Endothelial cell of umbilical vein (primary cell): ENCODE measurements at regions not wholly inside any gene's neighbourhood (a gene's known extent, or its start where the extent isn't known, plus 50 kb on each side); places are given as distances from the start of the nearest gene placed in this dataset.

Experiments
- BruUV-seq: library from RNA; stranded (reverse); fragments of 400-500 nt; replicated peaks from 2 replicates; lab custom pipeline; 2021; lab: Mats Ljungman, UMichigan
- CTCF ChIA-PET: fragments of 300-600, 350-600 bp; sonication (Branson Sonifier 250); formaldehyde crosslinking; loops from one replicate; lab custom pipeline; 2021; ENCODE audit warnings: antibody characterized with exemption, inconsistent platforms; lab: Charles Lee
- POLR2A ChIA-PET: fragments of 300-600, 350-600 bp; sonication (Branson Sonifier 250); formaldehyde crosslinking; loops from one replicate; lab custom pipeline; 2021; ENCODE audit warnings: antibody characterized with exemption, inconsistent platforms; lab: Charles Lee
- DNase-seq: peaks from one replicate; pipeline ENCODE4 v3.0.0-alpha.2; 2011; ENCODE audit warnings: low read depth, low spot score
- FAIRE-seq: peaks from 2 replicates; lab custom pipeline; 2011; peaks lifted over from hg19 to GRCh38; lab: Jason Lieb, UNC
- H2AFZ ChIP-seq: 2 replicates; pipeline ENCODE4 v1.6.0; 2012; ENCODE audit warnings: low read depth, low read length, control low read depth, inconsistent platforms
- H3K27ac ChIP-seq: 2 replicates; pipeline ENCODE4 v1.5.1; 2011; ENCODE audit warnings: low read depth, mild to moderate bottlenecking, control low read depth, low read length, moderate library complexity; ENCODE audit not compliant: insufficient read depth
- H3K27me3 ChIP-seq, 2 experiments: 2 replicates each; pipeline versions ENCODE4 v1.6.0 to v1.6.1; 2011; ENCODE audit warnings: low read length in 2 of 2, mixed read lengths in 1 of 2; ENCODE audit not compliant: control insufficient read depth in 2 of 2, insufficient read depth in 2 of 2
- H3K36me3 ChIP-seq, 2 experiments: 2 replicates in 1 of 2; 3 replicates in 1 of 2; pipeline ENCODE4 v1.5.1; 2011; ENCODE audit warnings: low read length in 2 of 2, mild to moderate bottlenecking in 1 of 2, moderate library complexity in 1 of 2; ENCODE audit not compliant: control insufficient read depth in 2 of 2, insufficient read depth in 2 of 2; ENCODE audit errors: extremely low read depth in 1 of 2
- H3K4me1 ChIP-seq: 3 replicates; pipeline ENCODE4 v1.5.1; 2011; ENCODE audit warnings: mild to moderate bottlenecking, low read length; ENCODE audit not compliant: control insufficient read depth, insufficient read depth; ENCODE audit errors: extremely low read depth
- H3K4me2 ChIP-seq: 2 replicates; pipeline ENCODE4 v1.6.1; 2011; ENCODE audit warnings: low read length, control low read depth, mixed read lengths; ENCODE audit not compliant: insufficient read depth
- H3K4me3 ChIP-seq, 3 experiments: fragments of 200-600 bp in 1 of 3; sonication (generic), shearing (Covaris generic) in 1 of 3; replicated peaks in 1 of 3; 2 replicates each; pipeline ENCODE4 v1.5.1; 2011 to 2016; ENCODE audit warnings: control low read depth in 3 of 3, low read length in 3 of 3, mild to moderate bottlenecking in 2 of 3, inconsistent platforms in 1 of 3, low read depth in 1 of 3, moderate library complexity in 1 of 3; ENCODE audit not compliant: insufficient read depth in 1 of 3
- H3K79me2 ChIP-seq: 2 replicates; pipeline ENCODE4 v1.6.0; 2012; ENCODE audit warnings: low read length, inconsistent platforms; ENCODE audit not compliant: control insufficient read depth, insufficient read depth
- H3K9ac ChIP-seq: replicated peaks from 2 replicates; pipeline ENCODE3; 2011; ENCODE audit warnings: low read length, control low read depth; ENCODE audit not compliant: insufficient read depth; ENCODE audit errors: extremely low read depth
- H3K9me1 ChIP-seq: replicated peaks from 3 replicates; pipeline ENCODE4 v1.6.0; 2011; ENCODE audit warnings: mild to moderate bottlenecking, low read length; ENCODE audit not compliant: control insufficient read depth, insufficient read depth; ENCODE audit errors: extremely low read depth
- H3K9me3 ChIP-seq: replicated peaks from 2 replicates; pipeline ENCODE4 v1.5.1; 2012; ENCODE audit warnings: low read length, inconsistent platforms; ENCODE audit not compliant: control insufficient read depth, insufficient read depth
- H4K20me1 ChIP-seq: replicated peaks from 2 replicates; pipeline ENCODE3; 2011; ENCODE audit warnings: mild to moderate bottlenecking, low read length; ENCODE audit not compliant: control insufficient read depth, insufficient read depth; ENCODE audit errors: extremely low read depth
- EZH2 ChIP-seq: IDR thresholded peaks from 2 replicates; pipeline ENCODE4 v1.6.1; 2012; ENCODE audit warnings: borderline replicate concordance, low read depth, mild to moderate bottlenecking, moderate library complexity, low read length, inconsistent platforms; ENCODE audit not compliant: severe bottlenecking
- FOS ChIP-seq: IDR thresholded peaks from 2 replicates; pipeline ENCODE4 v1.6.1; 2011; ENCODE audit warnings: mild to moderate bottlenecking, low read length, moderate library complexity, borderline replicate concordance; ENCODE audit not compliant: insufficient read depth
- GATA2 ChIP-seq: IDR thresholded peaks from 2 replicates; pipeline ENCODE4 v1.7.0; 2011; ENCODE audit warnings: low read depth, mild to moderate bottlenecking, moderate library complexity, mixed read lengths, low read length; ENCODE audit not compliant: insufficient read length, insufficient read depth
- JUN ChIP-seq: IDR thresholded peaks from 2 replicates; pipeline ENCODE4 v1.6.1; 2011; ENCODE audit warnings: borderline replicate concordance, low read depth; ENCODE audit not compliant: insufficient read length, insufficient read depth
- MYC ChIP-seq: IDR thresholded peaks from one replicate; pipeline ENCODE4 v1.6.1; 2011; ENCODE audit warnings: mild to moderate bottlenecking, low read depth, low read length
- POLR2A ChIP-seq: IDR thresholded peaks from 2 replicates; pipeline ENCODE4 v1.6.1; 2012; ENCODE audit warnings: low read depth, mild to moderate bottlenecking, control low read depth, low read length
- POLR2AphosphoS5 ChIP-seq: IDR thresholded peaks from 2 replicates; pipeline ENCODE4 v1.6.1; 2012; ENCODE audit warnings: low read depth, mild to moderate bottlenecking, control low read depth, low read length, moderate library complexity; ENCODE audit not compliant: insufficient read depth
- dilution Hi-C: fragments of 300-500 bp; cut with MboI; formaldehyde crosslinking; loops from one replicate; pipeline ENCODE4 v1.15.0; 2019; ENCODE audit warnings: low sequenced_read_pairs; ENCODE audit not compliant: extremely low pct_ligation_motif_present
- intact Hi-C: fragments of 100-400 bp; cut with micrococcal nuclease; formaldehyde crosslinking; loops from one replicate; pipeline ENCODE4 v1.10.0; 2022
- TF ChIP-seq, protein P1 (sequence below), 2 donors: IDR thresholded peaks; 1 replicate in 1 of 2; 2 replicates in 1 of 2; pipeline ENCODE4 v1.5.1; 2011; ENCODE audit warnings: low read length in 2 of 2, mild to moderate bottlenecking in 2 of 2, moderate library complexity in 2 of 2, control low read depth in 1 of 2, inconsistent platforms in 1 of 2, low read depth in 1 of 2; ENCODE audit not compliant: insufficient read depth in 1 of 2; ENCODE audit errors: extremely low read depth in 1 of 2
- TF ChIP-seq, protein P2 (sequence below): IDR thresholded peaks from 2 replicates; pipeline ENCODE4 v1.6.1; 2011; ENCODE audit not compliant: insufficient read depth, insufficient read length

DNA sequence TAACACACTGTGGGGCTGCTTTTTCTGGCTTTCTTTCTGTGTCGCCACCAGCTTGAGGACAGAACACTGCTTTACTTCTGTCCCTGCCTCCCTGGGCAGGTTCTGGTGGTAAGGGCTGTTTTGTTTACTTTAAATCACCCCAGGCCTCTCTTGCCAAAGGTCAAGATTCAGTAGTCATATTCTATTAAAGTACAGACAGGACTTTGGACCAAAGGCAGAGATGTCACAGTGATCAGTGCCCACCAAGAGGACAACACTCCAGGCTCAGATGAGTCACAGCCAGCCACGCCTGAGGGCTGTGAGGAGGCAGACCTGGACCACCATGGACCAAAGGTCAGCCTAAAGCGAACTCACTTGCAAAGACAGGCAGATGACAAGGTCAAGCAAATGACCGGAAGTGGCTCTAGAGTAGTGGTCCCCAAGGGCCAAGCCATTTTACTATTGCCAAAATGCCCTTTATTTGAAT is 200.0 kb downstream of the RHOU start:
- FAIRE-seq = no peak
- no TSS peak for BruUV-seq

More for the DNA sequence above, 200.0 kb downstream of the RHOU start:
- POLR2A ChIA-PET = interaction anchor here (0.7 kb wide), 1 partner anchor 41 kb away, joined by 11 read pairs; no protein-coding TSS in a partner anchor
- no peak overlapping the region for H3K4me3 ChIP-seq
- no peaks in the 10 kb centered on the region for H3K9me1 ChIP-seq
- H2AFZ ChIP-seq = no peak overlapping the region
- H3K4me2 ChIP-seq = no peak overlapping the region
- no peaks in the 10 kb centered on the region for H4K20me1 ChIP-seq
- no peaks in the 10 kb centered on the region for H3K9me3 ChIP-seq
- no peak overlapping the region for H3K27ac ChIP-seq
- H3K79me2 ChIP-seq = no peaks in the 10 kb centered on the region
- CTCF ChIA-PET = no interaction called here
- H3K4me1 ChIP-seq = peaks cover 4% of the 10 kb centered on the region
- no peak for DNase-seq
- dilution Hi-C loops = no loop called here
- peaks cover 0 to 1% of the 10 kb centered on the region in 2 experiments for H3K27me3 ChIP-seq
- intact Hi-C loops = no loop called here
- TF ChIP-seq, protein P1, sequence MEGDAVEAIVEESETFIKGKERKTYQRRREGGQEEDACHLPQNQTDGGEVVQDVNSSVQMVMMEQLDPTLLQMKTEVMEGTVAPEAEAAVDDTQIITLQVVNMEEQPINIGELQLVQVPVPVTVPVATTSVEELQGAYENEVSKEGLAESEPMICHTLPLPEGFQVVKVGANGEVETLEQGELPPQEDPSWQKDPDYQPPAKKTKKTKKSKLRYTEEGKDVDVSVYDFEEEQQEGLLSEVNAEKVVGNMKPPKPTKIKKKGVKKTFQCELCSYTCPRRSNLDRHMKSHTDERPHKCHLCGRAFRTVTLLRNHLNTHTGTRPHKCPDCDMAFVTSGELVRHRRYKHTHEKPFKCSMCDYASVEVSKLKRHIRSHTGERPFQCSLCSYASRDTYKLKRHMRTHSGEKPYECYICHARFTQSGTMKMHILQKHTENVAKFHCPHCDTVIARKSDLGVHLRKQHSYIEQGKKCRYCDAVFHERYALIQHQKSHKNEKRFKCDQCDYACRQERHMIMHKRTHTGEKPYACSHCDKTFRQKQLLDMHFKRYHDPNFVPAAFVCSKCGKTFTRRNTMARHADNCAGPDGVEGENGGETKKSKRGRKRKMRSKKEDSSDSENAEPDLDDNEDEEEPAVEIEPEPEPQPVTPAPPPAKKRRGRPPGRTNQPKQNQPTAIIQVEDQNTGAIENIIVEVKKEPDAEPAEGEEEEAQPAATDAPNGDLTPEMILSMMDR (IDR thresholded peaks at IDR 0.05; ENCODE audit: extremely low read depth in 1 of 2, insufficient read depth in 1 of 2, low read depth in 1 of 2, low read length in 2 of 2) = no peak
- no peak for TF ChIP-seq POLR2AphosphoS5
- TF ChIP-seq, protein P2, sequence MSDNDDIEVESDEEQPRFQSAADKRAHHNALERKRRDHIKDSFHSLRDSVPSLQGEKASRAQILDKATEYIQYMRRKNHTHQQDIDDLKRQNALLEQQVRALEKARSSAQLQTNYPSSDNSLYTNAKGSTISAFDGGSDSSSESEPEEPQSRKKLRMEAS = no peak
- TF ChIP-seq FOS = no peak
- no peak for TF ChIP-seq GATA2
- TF ChIP-seq MYC = no peak
- no peak for TF ChIP-seq POLR2A
- TF ChIP-seq EZH2 = no peak
- TF ChIP-seq JUN = no peak
- H3K9ac ChIP-seq = no peak overlapping the region
- H3K36me3 ChIP-seq = no peaks in the 10 kb centered on the region
